SK-N-SH (cell line): ENCODE measurements at regions not wholly inside any gene's neighbourhood (a gene's known extent, or its start where the extent isn't known, plus 50 kb on each side); places are given as distances from the start of the nearest gene placed in this dataset.

Source experiments
- EZH2phosphoT487 ChIP-seq: fragments of 200-600 bp; sonication (generic); IDR thresholded peaks from 2 replicates; pipeline ENCODE4 v1.6.1; 2017; ENCODE audit warnings: low read depth, mixed run types, mild to moderate bottlenecking, antibody characterized with exemption, moderate library complexity, borderline replicate concordance
- MAX ChIP-seq: IDR thresholded peaks from 2 replicates; pipeline ENCODE4 v1.4.0; 2012; ENCODE audit warnings: low read depth
- SMC3 ChIP-seq: IDR thresholded peaks from 2 replicates; pipeline ENCODE4 v1.6.1; 2012; ENCODE audit warnings: low read depth, low read length, improper control_type of control experiment
- YY1 ChIP-seq: IDR thresholded peaks from 2 replicates; pipeline ENCODE4 v1.4.0; 2012; ENCODE audit warnings: low read depth, mild to moderate bottlenecking
- TF ChIP-seq, protein P1 (sequence below): fragments of 200-600 bp; sonication (generic); IDR thresholded peaks from 2 replicates; pipeline ENCODE4 v1.6.1; 2017; ENCODE audit warnings: antibody characterized with exemption, mild to moderate bottlenecking, moderate library complexity

DNA sequence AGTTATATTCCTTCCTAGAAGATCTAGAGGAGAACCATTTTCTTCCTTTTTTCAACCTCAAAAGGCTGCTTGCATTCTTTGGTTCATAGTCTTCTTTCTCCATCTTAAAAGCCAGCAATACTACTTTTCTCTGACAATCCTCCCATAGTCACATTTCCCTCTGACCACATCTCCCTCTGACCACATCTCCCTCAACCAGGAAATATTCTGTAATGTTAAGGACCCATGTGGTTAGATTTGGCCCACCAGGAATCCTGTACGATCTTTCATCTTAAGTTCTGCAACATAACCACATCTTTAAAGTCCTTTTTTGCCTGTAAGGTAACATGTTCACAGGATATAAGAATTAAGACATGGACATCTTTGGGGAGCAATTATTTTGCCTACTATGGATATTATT, 179.4 kb upstream of the SPEF2 start:
- TF ChIP-seq, protein P1, sequence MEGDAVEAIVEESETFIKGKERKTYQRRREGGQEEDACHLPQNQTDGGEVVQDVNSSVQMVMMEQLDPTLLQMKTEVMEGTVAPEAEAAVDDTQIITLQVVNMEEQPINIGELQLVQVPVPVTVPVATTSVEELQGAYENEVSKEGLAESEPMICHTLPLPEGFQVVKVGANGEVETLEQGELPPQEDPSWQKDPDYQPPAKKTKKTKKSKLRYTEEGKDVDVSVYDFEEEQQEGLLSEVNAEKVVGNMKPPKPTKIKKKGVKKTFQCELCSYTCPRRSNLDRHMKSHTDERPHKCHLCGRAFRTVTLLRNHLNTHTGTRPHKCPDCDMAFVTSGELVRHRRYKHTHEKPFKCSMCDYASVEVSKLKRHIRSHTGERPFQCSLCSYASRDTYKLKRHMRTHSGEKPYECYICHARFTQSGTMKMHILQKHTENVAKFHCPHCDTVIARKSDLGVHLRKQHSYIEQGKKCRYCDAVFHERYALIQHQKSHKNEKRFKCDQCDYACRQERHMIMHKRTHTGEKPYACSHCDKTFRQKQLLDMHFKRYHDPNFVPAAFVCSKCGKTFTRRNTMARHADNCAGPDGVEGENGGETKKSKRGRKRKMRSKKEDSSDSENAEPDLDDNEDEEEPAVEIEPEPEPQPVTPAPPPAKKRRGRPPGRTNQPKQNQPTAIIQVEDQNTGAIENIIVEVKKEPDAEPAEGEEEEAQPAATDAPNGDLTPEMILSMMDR: no peak
- no peak for TF ChIP-seq EZH2phosphoT487
- TF ChIP-seq YY1: no peak
- no peak for TF ChIP-seq SMC3
- TF ChIP-seq MAX: no peak
